BE2C (cell line): ENCODE measurements at regions not wholly inside any gene's neighbourhood (a gene's known extent, or its start where the extent isn't known, plus 50 kb on each side); places are given as distances from the start of the nearest gene placed in this dataset.
"Not testable (repeated sequence)": the region's sequence is repeated elsewhere in the genome, so short reads cannot be mapped to it uniquely, and the experiment has no call there.

Experiments
- DNase-seq: peaks from one replicate; pipeline ENCODE4 v3.0.0-alpha.2; 2020
- H3K27me3 ChIP-seq: fragments of 250-450 bp; sonication (Bioruptor Pico); 2 replicates; pipeline ENCODE4 v1.5.1; 2020; ENCODE audit warnings: mild to moderate bottlenecking
- H3K36me3 ChIP-seq: fragments of 250-450 bp; sonication (Bioruptor Pico); 2 replicates; pipeline ENCODE4 v1.5.1; 2020; ENCODE audit warnings: mild to moderate bottlenecking
- H3K4me1 ChIP-seq: fragments of 250-450 bp; sonication (Bioruptor Pico); 2 replicates; pipeline ENCODE4 v1.5.1; 2020
- H3K4me3 ChIP-seq: 2 replicates; pipeline ENCODE4 v1.5.1; 2011; ENCODE audit warnings: low read depth, low read length
- H3K9me3 ChIP-seq: fragments of 250-450 bp; sonication (Bioruptor Pico); 2 replicates; pipeline ENCODE4 v1.5.1; 2020
- CTCF ChIP-seq: IDR thresholded peaks from 2 replicates; pipeline ENCODE4 v1.5.1; 2012; ENCODE audit warnings: mild to moderate bottlenecking, low read depth, low read length

- TF ChIP-seq CTCF = no peak
- H3K4me3 ChIP-seq = no peak overlapping the region
- H3K4me1 ChIP-seq = no peaks in the 10 kb centered on the region
- no peaks in the 10 kb centered on the region for H3K9me3 ChIP-seq
- no peaks in the 10 kb centered on the region for H3K36me3 ChIP-seq
- no peak for DNase-seq
- no peaks in the 10 kb centered on the region for H3K27me3 ChIP-seq
Observed at GRCh38 chr4:120561648-120562047, 360.9 kb downstream of the PRDM5 start.

- DNase-seq = no peak
- Histone ChIP-seq H3K36me3 (no peaks in the 10 kb centered on the region), H3K4me1 (no peaks in the 10 kb centered on the region), H3K27me3 (no peaks in the 10 kb centered on the region), H3K4me3 (no peak overlapping the region), H3K9me3 (no peaks in the 10 kb centered on the region)
- TF ChIP-seq CTCF = no peak
Observed at GRCh38 chr4:120557372-120557771, 365.2 kb downstream of the PRDM5 start.

GRCh38 chr4:120555058-120555457 is 367.5 kb downstream of the PRDM5 start:
- no peak for TF ChIP-seq CTCF
- no peaks in the 10 kb centered on the region for H3K27me3 ChIP-seq
- DNase-seq = no peak
- H3K36me3 ChIP-seq = no peaks in the 10 kb centered on the region
- no peaks in the 10 kb centered on the region for H3K9me3 ChIP-seq
- H3K4me1 ChIP-seq = no peaks in the 10 kb centered on the region
- no peak overlapping the region for H3K4me3 ChIP-seq

GRCh38 chr4:120554086-120554485 is 368.4 kb downstream of the PRDM5 start:
- H3K27me3 ChIP-seq = no peaks in the 10 kb centered on the region
- no peak for TF ChIP-seq CTCF

GRCh38 chr4:120550624-120551220 is 371.8 kb downstream of the PRDM5 start:
- H3K4me3 ChIP-seq, H3K4me1 ChIP-seq, H3K9me3 ChIP-seq, DNase-seq, H3K36me3 ChIP-seq, H3K27me3 ChIP-seq: not testable (repeated sequence)

More at GRCh38 chr4:120554086-120554485, 368.4 kb downstream of the PRDM5 start:
- H3K4me1 ChIP-seq = no peaks in the 10 kb centered on the region
- DNase-seq = no peak
- no peaks in the 10 kb centered on the region for H3K9me3 ChIP-seq
- no peak overlapping the region for H3K4me3 ChIP-seq
- no peaks in the 10 kb centered on the region for H3K36me3 ChIP-seq

- H3K9me3 ChIP-seq = no peaks in the 10 kb centered on the region
- no peaks in the 10 kb centered on the region for H3K27me3 ChIP-seq
- H3K4me1 ChIP-seq = no peaks in the 10 kb centered on the region
- H3K4me3 ChIP-seq = no peak overlapping the region
- TF ChIP-seq CTCF = no peak
- no peak for DNase-seq
- no peaks in the 10 kb centered on the region for H3K36me3 ChIP-seq
Observed at GRCh38 chr4:120549011-120549570, 373.4 kb downstream of the PRDM5 start.
